Panc1 (cell line): ENCODE measurements at regions not wholly inside any gene's neighbourhood (a gene's known extent, or its start where the extent isn't known, plus 50 kb on each side); places are given as distances from the start of the nearest gene placed in this dataset.

Experiments
- ATAC-seq: fragments of 200-7000 bp; cut with Tn5 transposase; 2 replicates; pipeline ENCODE4 v1.9.1; 2020; ENCODE audit warnings: mild to moderate bottlenecking, moderate library complexity
- BruUV-seq: library from RNA; stranded (reverse); fragments of 400-500 nt; replicated peaks from 2 replicates; lab custom pipeline; 2021; lab: Mats Ljungman, UMichigan
- CTCF ChIA-PET: fragments of 300-600 bp; sonication (Branson Sonifier 250); formaldehyde crosslinking; loops from one replicate; lab custom pipeline; 2022; ENCODE audit warnings: antibody characterized with exemption; lab: Charles Lee
- POLR2A ChIA-PET: fragments of 300-600 bp; sonication (Branson Sonifier 250); formaldehyde crosslinking; loops from one replicate; lab custom pipeline; 2022; ENCODE audit warnings: antibody characterized with exemption; lab: Charles Lee
- DNase-seq: peaks from one replicate; pipeline ENCODE4 v3.0.0-alpha.2; 2010; ENCODE audit warnings: low read depth, low spot score
- H3K27ac ChIP-seq: 2 replicates; pipeline ENCODE4 v1.5.1; 2011; ENCODE audit warnings: mild to moderate bottlenecking, low read length, inconsistent platforms
- H3K27me3 ChIP-seq: fragments of 200-500 bp; sonication (Bioruptor generic); 2 replicates; pipeline ENCODE4 v1.6.0; 2014; ENCODE audit warnings: low read length, inconsistent platforms; ENCODE audit not compliant: control insufficient read depth, insufficient read depth
- H3K36me3 ChIP-seq: fragments of 200-500 bp; sonication (Bioruptor generic); 2 replicates; pipeline ENCODE4 v1.5.1; 2014; ENCODE audit warnings: inconsistent platforms, mild to moderate bottlenecking, low read length, moderate library complexity; ENCODE audit not compliant: control insufficient read depth, insufficient read depth
- H3K4me1 ChIP-seq: 2 replicates; pipeline ENCODE4 v1.5.1; 2011; ENCODE audit warnings: inconsistent platforms, mild to moderate bottlenecking, low read length, moderate library complexity; ENCODE audit not compliant: control insufficient read depth, insufficient read depth
- H3K4me3 ChIP-seq, 2 experiments: 2 replicates each; pipeline ENCODE4 v1.5.1; 2011 to 2012; ENCODE audit warnings: low read depth in 2 of 2, low read length in 2 of 2, mild to moderate bottlenecking in 2 of 2, inconsistent platforms in 1 of 2, moderate library complexity in 1 of 2
- H3K9me3 ChIP-seq: fragments of 200-500 bp; sonication (Bioruptor generic); 2 replicates; pipeline ENCODE4 v1.5.1; 2014; ENCODE audit warnings: low read depth, mild to moderate bottlenecking, inconsistent platforms, low read length, moderate library complexity; ENCODE audit not compliant: control insufficient read depth, insufficient read depth
- POLR2AphosphoS5 ChIP-seq: IDR thresholded peaks from 2 replicates; pipeline ENCODE4 v1.6.1; 2012; ENCODE audit warnings: mild to moderate bottlenecking, low read depth, low read length, moderate library complexity
- SIN3A ChIP-seq: IDR thresholded peaks from 2 replicates; pipeline ENCODE4 v1.6.1; 2012; ENCODE audit warnings: low read depth, mild to moderate bottlenecking, low read length, moderate library complexity, borderline replicate concordance; ENCODE audit not compliant: insufficient read depth
- TCF7L2 ChIP-seq: IDR thresholded peaks from 2 replicates; pipeline ENCODE4 v1.6.1; 2011; ENCODE audit warnings: mild to moderate bottlenecking, low read depth, low read length, inconsistent platforms
- in situ Hi-C: cut with HindIII; loops from 2 replicates; pipeline ENCODE4 v1.10.0; 2016; ENCODE audit warnings: low sequenced_read_pairs, low pct_unique_long_range_greater_than_20kb
- intact Hi-C: fragments of 100-400 bp; cut with micrococcal nuclease; formaldehyde crosslinking; loops from one replicate; pipeline ENCODE4 v1.10.0; 2022; ENCODE audit not compliant: unreplicated experiment
- TF ChIP-seq, protein P1 (sequence below), 2 experiments: IDR thresholded peaks; 2 replicates each; pipeline ENCODE4 v1.6.1; 2011 to 2012; ENCODE audit warnings: low read depth in 2 of 2, control low read depth in 1 of 2, low read length in 1 of 2, mild to moderate bottlenecking in 1 of 2, moderate library complexity in 1 of 2; ENCODE audit not compliant: insufficient read depth in 1 of 2
- TF ChIP-seq, protein P2 (sequence below): fragments of 450-650 bp; IDR thresholded peaks from 2 replicates; pipeline ENCODE4 v1.5.1; 2017; ENCODE audit warnings: mild to moderate bottlenecking

DNA sequence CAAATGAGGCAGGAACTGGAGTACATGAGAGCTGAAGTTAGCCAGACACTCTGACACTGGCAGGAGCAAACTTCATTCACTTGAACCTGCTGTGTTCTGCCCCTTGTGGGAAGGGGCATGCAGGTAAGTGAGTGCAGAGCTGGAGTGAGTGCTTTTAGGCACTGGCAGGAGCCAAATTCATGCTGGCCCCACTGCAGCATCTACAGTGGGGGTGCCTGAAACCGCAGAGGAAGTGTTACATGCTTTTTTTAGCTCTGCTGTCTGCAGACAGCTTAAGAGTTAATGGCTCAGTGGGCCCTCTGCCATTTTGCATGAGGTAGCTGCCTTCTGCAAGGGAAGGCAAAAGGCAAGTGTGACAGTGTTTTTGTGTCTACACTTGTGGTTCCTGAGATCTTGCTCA lies 167.9 kb upstream of the SYNCRIP start:
- intact Hi-C loops = no loop called here
- Histone ChIP-seq H3K27me3 (no peaks in the 10 kb centered on the region), H3K4me1 (no peaks in the 10 kb centered on the region), H3K4me3 (no peak overlapping the region), H3K9me3 (no peaks in the 10 kb centered on the region), H3K27ac (no peak overlapping the region), H3K36me3 (no peaks in the 10 kb centered on the region)
- POLR2A ChIA-PET = no interaction called here
- DNase-seq (no peak), ATAC-seq (no peak)
- BruUV-seq = no TSS peak
- in situ Hi-C loops = no loop called here
- CTCF ChIA-PET = no interaction called here
- TF ChIP-seq, protein P1, sequence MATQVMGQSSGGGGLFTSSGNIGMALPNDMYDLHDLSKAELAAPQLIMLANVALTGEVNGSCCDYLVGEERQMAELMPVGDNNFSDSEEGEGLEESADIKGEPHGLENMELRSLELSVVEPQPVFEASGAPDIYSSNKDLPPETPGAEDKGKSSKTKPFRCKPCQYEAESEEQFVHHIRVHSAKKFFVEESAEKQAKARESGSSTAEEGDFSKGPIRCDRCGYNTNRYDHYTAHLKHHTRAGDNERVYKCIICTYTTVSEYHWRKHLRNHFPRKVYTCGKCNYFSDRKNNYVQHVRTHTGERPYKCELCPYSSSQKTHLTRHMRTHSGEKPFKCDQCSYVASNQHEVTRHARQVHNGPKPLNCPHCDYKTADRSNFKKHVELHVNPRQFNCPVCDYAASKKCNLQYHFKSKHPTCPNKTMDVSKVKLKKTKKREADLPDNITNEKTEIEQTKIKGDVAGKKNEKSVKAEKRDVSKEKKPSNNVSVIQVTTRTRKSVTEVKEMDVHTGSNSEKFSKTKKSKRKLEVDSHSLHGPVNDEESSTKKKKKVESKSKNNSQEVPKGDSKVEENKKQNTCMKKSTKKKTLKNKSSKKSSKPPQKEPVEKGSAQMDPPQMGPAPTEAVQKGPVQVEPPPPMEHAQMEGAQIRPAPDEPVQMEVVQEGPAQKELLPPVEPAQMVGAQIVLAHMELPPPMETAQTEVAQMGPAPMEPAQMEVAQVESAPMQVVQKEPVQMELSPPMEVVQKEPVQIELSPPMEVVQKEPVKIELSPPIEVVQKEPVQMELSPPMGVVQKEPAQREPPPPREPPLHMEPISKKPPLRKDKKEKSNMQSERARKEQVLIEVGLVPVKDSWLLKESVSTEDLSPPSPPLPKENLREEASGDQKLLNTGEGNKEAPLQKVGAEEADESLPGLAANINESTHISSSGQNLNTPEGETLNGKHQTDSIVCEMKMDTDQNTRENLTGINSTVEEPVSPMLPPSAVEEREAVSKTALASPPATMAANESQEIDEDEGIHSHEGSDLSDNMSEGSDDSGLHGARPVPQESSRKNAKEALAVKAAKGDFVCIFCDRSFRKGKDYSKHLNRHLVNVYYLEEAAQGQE (IDR thresholded peaks at IDR 0.05; ENCODE audit: insufficient read depth in 1 of 2, low read depth in 2 of 2, low read length in 1 of 2) = no peak
- TF ChIP-seq POLR2AphosphoS5 (no peak), SIN3A (no peak), TCF7L2 (no peak)
- TF ChIP-seq, protein P2, sequence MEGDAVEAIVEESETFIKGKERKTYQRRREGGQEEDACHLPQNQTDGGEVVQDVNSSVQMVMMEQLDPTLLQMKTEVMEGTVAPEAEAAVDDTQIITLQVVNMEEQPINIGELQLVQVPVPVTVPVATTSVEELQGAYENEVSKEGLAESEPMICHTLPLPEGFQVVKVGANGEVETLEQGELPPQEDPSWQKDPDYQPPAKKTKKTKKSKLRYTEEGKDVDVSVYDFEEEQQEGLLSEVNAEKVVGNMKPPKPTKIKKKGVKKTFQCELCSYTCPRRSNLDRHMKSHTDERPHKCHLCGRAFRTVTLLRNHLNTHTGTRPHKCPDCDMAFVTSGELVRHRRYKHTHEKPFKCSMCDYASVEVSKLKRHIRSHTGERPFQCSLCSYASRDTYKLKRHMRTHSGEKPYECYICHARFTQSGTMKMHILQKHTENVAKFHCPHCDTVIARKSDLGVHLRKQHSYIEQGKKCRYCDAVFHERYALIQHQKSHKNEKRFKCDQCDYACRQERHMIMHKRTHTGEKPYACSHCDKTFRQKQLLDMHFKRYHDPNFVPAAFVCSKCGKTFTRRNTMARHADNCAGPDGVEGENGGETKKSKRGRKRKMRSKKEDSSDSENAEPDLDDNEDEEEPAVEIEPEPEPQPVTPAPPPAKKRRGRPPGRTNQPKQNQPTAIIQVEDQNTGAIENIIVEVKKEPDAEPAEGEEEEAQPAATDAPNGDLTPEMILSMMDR = no peak

DNA sequence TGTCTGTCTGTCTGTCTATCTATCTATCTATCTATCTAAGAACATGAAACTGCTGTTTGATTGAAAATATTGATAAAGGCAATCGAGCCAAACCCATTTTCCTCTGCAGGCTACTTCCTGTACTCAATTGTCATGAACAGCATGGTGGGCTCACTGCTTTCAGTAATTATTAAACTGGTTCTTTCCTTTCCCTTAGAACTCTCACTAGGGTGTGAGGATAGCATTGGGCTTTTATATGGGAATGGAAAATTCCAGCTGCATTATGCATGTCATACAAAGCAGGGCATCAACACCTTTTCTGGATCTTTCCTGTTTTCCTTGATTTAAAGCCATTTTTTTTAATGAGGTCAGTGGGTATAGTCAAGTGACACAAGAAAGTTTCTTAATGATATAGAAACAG lies 161.0 kb upstream of the SYNCRIP start:
- Histone ChIP-seq H3K27me3 (no peaks in the 10 kb centered on the region), H3K4me1 (no peaks in the 10 kb centered on the region), H3K9me3 (no peaks in the 10 kb centered on the region), H3K36me3 (no peaks in the 10 kb centered on the region), H3K27ac (no peak overlapping the region), H3K4me3 (no peak overlapping the region)
- ChIA-PET CTCF (interaction anchor here (0.6 kb wide), 1 partner anchor 1064 kb away, joined by 3 read pairs; no protein-coding TSS in a partner anchor), POLR2A (no interaction called here)
- in situ Hi-C loops = no loop called here
- intact Hi-C loops = no loop called here
- BruUV-seq = no TSS peak
- ATAC-seq (no peak), DNase-seq (no peak)
- TF ChIP-seq, protein P1 (IDR thresholded peaks at IDR 0.05; ENCODE audit: insufficient read depth in 1 of 2, low read depth in 2 of 2, low read length in 1 of 2) = no peak
- TF ChIP-seq POLR2AphosphoS5 (no peak), TCF7L2 (no peak), SIN3A (no peak)
- TF ChIP-seq, protein P2 = no peak
